ENCODE measurements at regions not wholly inside any gene's neighbourhood (a gene's known extent, or its start where the extent isn't known, plus 50 kb on each side); places are given as distances from the start of the nearest gene placed in this dataset.

GRCh38 chr13:105915146-105915850 is 620.2 kb downstream of the EFNB2 start:
- DNase-seq (ENCODE audit: low spot score in 2 of 2): no peak
- H3K4me1 ChIP-seq: no peaks in the 10 kb centered on the region
- TF ChIP-seq POLR2A (IDR thresholded peaks at IDR 0.05): no peak
- no peaks in the 10 kb centered on the region for H3K36me3 ChIP-seq
- H3K27ac ChIP-seq: no peak overlapping the region
- no peak overlapping the region for H3K4me3 ChIP-seq
- no peaks in the 10 kb centered on the region for H3K27me3 ChIP-seq
- intact Hi-C loops (cut with DNase I; ENCODE audit: low total_unique reads): no loop called here
- H3K9me3 ChIP-seq: no peaks in the 10 kb centered on the region

DNA sequence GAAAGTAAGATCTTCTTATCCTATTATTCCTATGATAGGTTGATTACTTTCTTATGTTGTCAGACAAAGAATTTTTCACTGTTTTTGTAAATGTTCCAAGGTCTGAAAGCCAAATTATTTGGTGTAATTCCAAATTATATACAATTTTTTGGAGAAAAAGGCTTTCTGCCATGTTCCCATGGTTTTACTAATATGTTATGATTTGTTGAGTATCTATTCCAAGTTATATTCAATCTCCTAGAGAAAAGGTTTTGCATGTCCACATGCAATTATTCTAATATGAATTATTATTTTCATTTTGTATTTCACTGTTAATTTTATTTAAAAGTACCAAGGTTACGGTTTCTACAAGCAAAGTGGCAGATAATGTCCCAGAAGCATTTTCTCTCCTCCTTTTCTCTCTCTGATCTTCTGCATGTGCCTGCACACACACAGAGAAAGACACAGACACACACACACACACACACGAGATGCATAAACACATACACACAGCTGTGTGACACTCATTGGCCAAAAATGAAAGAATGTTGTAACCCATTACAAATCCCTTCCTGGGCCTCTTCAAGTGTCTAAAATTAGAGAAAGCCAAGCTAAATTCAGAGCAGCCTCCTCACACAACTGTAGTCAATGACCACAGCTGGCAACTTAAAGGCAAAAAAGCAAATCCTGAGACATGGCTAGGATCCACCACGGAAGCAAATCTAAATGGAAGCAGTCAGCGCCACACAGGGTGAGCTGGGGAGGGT is 621.0 kb downstream of the EFNB2 start:
- no peak for DNase-seq (ENCODE audit: low spot score in 2 of 2)
- peak overlapping the region in 1 of 3 donors; percentile 10 for H3K4me3 ChIP-seq
- H3K27ac ChIP-seq: no peak overlapping the region
- H3K4me1 ChIP-seq: no peaks in the 10 kb centered on the region
- H3K9me3 ChIP-seq: no peaks in the 10 kb centered on the region
- TF ChIP-seq, protein P1, sequence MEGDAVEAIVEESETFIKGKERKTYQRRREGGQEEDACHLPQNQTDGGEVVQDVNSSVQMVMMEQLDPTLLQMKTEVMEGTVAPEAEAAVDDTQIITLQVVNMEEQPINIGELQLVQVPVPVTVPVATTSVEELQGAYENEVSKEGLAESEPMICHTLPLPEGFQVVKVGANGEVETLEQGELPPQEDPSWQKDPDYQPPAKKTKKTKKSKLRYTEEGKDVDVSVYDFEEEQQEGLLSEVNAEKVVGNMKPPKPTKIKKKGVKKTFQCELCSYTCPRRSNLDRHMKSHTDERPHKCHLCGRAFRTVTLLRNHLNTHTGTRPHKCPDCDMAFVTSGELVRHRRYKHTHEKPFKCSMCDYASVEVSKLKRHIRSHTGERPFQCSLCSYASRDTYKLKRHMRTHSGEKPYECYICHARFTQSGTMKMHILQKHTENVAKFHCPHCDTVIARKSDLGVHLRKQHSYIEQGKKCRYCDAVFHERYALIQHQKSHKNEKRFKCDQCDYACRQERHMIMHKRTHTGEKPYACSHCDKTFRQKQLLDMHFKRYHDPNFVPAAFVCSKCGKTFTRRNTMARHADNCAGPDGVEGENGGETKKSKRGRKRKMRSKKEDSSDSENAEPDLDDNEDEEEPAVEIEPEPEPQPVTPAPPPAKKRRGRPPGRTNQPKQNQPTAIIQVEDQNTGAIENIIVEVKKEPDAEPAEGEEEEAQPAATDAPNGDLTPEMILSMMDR (IDR thresholded peaks at IDR 0.05): no peak
- TF ChIP-seq POLR2A (IDR thresholded peaks at IDR 0.05) (no peak), POLR2AphosphoS5 (IDR thresholded peaks at IDR 0.05) (no peak)
- H3K36me3 ChIP-seq: no peaks in the 10 kb centered on the region
- no peaks in the 10 kb centered on the region for H3K27me3 ChIP-seq
- intact Hi-C loops (cut with DNase I; ENCODE audit: low total_unique reads): no loop called here

DNA sequence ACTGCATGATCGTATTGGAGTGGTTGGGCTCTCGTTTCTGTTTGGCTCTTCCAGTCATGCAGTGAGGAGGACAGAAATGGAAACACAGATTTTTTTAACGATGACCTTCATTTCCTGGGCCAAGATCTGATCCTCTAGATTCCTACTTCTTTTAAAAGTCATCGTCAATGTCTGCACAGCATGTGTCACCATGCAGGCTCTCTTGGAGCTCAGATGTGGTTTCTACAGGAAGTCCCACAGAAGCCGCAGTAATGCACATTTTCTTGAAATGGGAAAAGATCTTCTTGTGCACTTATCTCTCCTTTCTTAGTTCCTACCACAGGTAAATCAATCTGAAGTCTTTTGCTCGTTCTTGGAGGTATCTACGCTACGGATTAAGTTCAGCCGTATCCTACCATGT is 626.9 kb downstream of the EFNB2 start:
- TF ChIP-seq POLR2A (IDR thresholded peaks at IDR 0.05): no peak
- no peak for TF ChIP-seq POLR2AphosphoS5 (IDR thresholded peaks at IDR 0.05)
- TF ChIP-seq, protein P1 (IDR thresholded peaks at IDR 0.05): no peak
- intact Hi-C loops (cut with DNase I; ENCODE audit: low total_unique reads): no loop called here
- Histone ChIP-seq H3K4me1 (no peaks in the 10 kb centered on the region), H3K27me3 (no peaks in the 10 kb centered on the region), H3K9me3 (no peaks in the 10 kb centered on the region), H3K27ac (no peak overlapping the region), H3K4me3 (no peak overlapping the region), H3K36me3 (no peaks in the 10 kb centered on the region)
- DNase-seq (ENCODE audit: low spot score in 2 of 2): no peak

DNA sequence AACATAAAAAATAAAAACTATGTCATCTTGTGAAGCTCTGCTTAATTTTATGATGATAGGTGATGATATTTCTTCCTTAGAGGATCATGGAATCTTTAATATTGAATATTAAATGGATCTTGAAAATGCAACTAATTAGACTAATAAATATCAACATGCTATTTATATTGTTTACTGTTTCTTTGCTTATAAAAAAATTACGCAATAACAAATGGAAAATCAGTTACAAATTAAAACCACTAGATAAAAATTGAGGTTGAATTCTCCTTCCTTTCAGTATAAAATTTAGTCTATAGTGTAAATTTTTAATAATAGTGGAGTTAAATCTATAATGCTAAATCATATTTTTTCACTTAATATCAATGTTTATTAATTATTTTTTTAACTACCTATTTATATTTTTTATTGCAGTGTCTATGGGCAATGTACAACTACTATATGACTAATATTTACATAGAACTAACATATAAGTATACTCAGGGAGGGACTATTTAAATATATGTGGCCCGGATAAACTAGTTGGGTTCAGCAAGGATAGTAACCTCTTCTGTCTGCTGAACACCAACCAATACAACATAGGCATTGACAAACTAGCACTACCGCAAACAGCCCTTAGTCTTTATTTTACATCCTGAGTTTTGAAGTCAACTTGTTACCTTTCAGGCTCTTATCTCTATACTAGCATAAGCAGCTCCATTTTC is 628.0 kb downstream of the EFNB2 start:
- H3K4me3 ChIP-seq: no peak overlapping the region
- no peak for DNase-seq (ENCODE audit: low spot score in 2 of 2)
- no peaks in the 10 kb centered on the region for H3K36me3 ChIP-seq
- TF ChIP-seq, protein P1 (IDR thresholded peaks at IDR 0.05): no peak
- no peak for TF ChIP-seq POLR2AphosphoS5 (IDR thresholded peaks at IDR 0.05)
- TF ChIP-seq POLR2A (IDR thresholded peaks at IDR 0.05): no peak
- intact Hi-C loops (cut with DNase I; ENCODE audit: low total_unique reads): no loop called here
- H3K27me3 ChIP-seq: no peaks in the 10 kb centered on the region
- H3K4me1 ChIP-seq: no peaks in the 10 kb centered on the region
- H3K9me3 ChIP-seq: no peaks in the 10 kb centered on the region
- no peak overlapping the region for H3K27ac ChIP-seq

DNA sequence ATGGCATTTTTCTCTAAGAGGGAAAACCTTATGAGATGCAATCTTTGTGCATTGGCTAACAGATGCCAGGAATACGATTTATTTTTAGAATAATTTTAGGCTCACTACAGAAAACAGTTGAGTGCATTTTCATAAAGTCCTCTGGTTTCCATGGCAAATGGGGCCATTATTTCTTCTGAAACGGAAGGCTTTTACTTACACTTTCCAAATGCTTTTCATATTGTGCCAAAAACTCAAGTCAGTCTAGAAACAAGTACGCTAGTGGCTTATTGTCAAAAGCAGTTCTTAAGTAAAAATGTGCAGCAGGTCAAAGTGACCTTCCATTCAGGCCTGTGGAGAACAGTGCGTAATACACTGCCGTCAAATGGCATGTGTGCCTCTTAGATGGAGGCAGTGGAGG is 628.7 kb downstream of the EFNB2 start:
- Histone ChIP-seq H3K27me3 (no peaks in the 10 kb centered on the region), H3K4me1 (no peaks in the 10 kb centered on the region), H3K27ac (no peak overlapping the region), H3K4me3 (no peak overlapping the region), H3K36me3 (no peaks in the 10 kb centered on the region), H3K9me3 (no peaks in the 10 kb centered on the region)
- DNase-seq (ENCODE audit: low spot score in 2 of 2): no peak
- intact Hi-C loops (cut with DNase I; ENCODE audit: low total_unique reads): no loop called here
- TF ChIP-seq POLR2A (IDR thresholded peaks at IDR 0.05): no peak
- TF ChIP-seq, protein P1 (IDR thresholded peaks at IDR 0.05): no peak
- TF ChIP-seq POLR2AphosphoS5 (IDR thresholded peaks at IDR 0.05): no peak

All from breast epithelium (tissue), 4 donors.